ENCODE measurements at regions not wholly inside any gene's neighbourhood (a gene's known extent, or its start where the extent isn't known, plus 50 kb on each side); places are given as distances from the start of the nearest gene placed in this dataset.

DNA sequence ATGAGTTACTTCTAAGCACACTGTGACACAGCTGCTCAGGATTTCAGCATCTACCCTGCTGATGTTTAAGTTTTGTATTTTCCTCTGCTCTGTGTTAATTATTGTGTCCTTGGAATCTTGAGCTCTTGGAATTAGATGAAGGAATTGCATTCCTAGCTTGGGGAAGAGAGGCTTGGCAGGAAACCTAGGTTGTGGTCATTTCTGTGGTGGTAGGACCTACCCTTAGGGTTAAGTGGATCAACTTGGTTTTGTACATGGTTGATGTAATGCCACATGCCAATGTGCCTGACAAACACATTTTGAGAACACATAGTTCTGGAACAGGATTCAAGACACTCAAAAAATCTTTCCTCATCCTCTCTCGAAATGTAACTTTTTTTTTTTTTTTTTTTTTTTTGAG, 264.5 kb upstream of the MEX3C start:
- TF ChIP-seq POLR2A (IDR thresholded peaks at IDR 0.05; ENCODE audit: borderline replicate concordance, extremely low read depth, insufficient read depth, insufficient read length), result no peak
- TF ChIP-seq ZNF274 (IDR thresholded peaks at IDR 0.05; ENCODE audit: low read depth, low read length), result no peak
- TF ChIP-seq, protein P1, sequence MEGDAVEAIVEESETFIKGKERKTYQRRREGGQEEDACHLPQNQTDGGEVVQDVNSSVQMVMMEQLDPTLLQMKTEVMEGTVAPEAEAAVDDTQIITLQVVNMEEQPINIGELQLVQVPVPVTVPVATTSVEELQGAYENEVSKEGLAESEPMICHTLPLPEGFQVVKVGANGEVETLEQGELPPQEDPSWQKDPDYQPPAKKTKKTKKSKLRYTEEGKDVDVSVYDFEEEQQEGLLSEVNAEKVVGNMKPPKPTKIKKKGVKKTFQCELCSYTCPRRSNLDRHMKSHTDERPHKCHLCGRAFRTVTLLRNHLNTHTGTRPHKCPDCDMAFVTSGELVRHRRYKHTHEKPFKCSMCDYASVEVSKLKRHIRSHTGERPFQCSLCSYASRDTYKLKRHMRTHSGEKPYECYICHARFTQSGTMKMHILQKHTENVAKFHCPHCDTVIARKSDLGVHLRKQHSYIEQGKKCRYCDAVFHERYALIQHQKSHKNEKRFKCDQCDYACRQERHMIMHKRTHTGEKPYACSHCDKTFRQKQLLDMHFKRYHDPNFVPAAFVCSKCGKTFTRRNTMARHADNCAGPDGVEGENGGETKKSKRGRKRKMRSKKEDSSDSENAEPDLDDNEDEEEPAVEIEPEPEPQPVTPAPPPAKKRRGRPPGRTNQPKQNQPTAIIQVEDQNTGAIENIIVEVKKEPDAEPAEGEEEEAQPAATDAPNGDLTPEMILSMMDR (IDR thresholded peaks at IDR 0.05 in 2 of 3, conservative IDR thresholded peaks at IDR 0.05 in 1 of 3; ENCODE audit: borderline replicate concordance in 1 of 3, insufficient read depth in 1 of 3, low read depth in 2 of 3, low read length in 2 of 3), result no peak
- TF ChIP-seq JUND (IDR thresholded peaks at IDR 0.05), result no peak
- TF ChIP-seq SIN3A (IDR thresholded peaks at IDR 0.05; ENCODE audit: low read depth), result no peak
- TF ChIP-seq, protein P2, sequence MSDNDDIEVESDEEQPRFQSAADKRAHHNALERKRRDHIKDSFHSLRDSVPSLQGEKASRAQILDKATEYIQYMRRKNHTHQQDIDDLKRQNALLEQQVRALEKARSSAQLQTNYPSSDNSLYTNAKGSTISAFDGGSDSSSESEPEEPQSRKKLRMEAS (IDR thresholded peaks at IDR 0.05), result no peak
- TF ChIP-seq EZH2 (IDR thresholded peaks at IDR 0.05), result no peak
- no peak for TF ChIP-seq POLR2AphosphoS5 (IDR thresholded peaks at IDR 0.05; ENCODE audit: low read depth, low read length)

Measured in HCT116 (cell line).